HG03432 (cell line): ENCODE measurements at regions not wholly inside any gene's neighbourhood (a gene's known extent, or its start where the extent isn't known, plus 50 kb on each side); places are given as distances from the start of the nearest gene placed in this dataset.

Source experiments
- ATAC-seq: cut with Tn5 transposase; IDR thresholded peaks from one replicate; pipeline ENCODE4 v1.9.1; 2021; ENCODE audit warnings: mild to moderate bottlenecking, moderate library complexity; ENCODE audit not compliant: unreplicated experiment

- no peak for ATAC-seq
Measured at GRCh38 chr18:23341983-23342382, 111.1 kb upstream of the RIOK3 start.

- ATAC-seq, result no peak
Measured at GRCh38 chr18:23342506-23342905, 110.6 kb upstream of the RIOK3 start.

- ATAC-seq, result no peak
Measured at GRCh38 chr18:23350188-23350587, 102.9 kb upstream of the RIOK3 start.

- ATAC-seq, result no peak
Measured at GRCh38 chr18:23351521-23351920, 101.6 kb upstream of the RIOK3 start.

GRCh38 chr18:23352042-23352441 is 101.0 kb upstream of the RIOK3 start:
- no peak for ATAC-seq

GRCh38 chr18:23353459-23353858 is 99.6 kb upstream of the RIOK3 start:
- ATAC-seq, result peak; percentile 63

- ATAC-seq, result no peak
Measured at GRCh38 chr18:23354625-23355024, 98.5 kb upstream of the RIOK3 start.

GRCh38 chr18:23355206-23355605 is 97.9 kb upstream of the RIOK3 start:
- ATAC-seq, result no peak

GRCh38 chr18:23356424-23356823 is 96.7 kb upstream of the RIOK3 start:
- no peak for ATAC-seq

- no peak for ATAC-seq
Measured at GRCh38 chr18:23356915-23357601, 96.0 kb upstream of the RIOK3 start.

- ATAC-seq, result no peak
Measured at GRCh38 chr18:23357996-23358594, 95.0 kb upstream of the RIOK3 start.

GRCh38 chr18:23359421-23359820 is 93.7 kb upstream of the RIOK3 start:
- no peak for ATAC-seq

- ATAC-seq, result no peak
Measured at GRCh38 chr18:23363865-23364570, 89.1 kb upstream of the RIOK3 start.

- no peak for ATAC-seq
Measured at GRCh38 chr18:23365602-23366001, 87.5 kb upstream of the RIOK3 start.

- no peak for ATAC-seq
Measured at GRCh38 chr18:23369266-23369665, 83.8 kb upstream of the RIOK3 start.

- no peak for ATAC-seq
Measured at GRCh38 chr18:23373570-23373969, 79.5 kb upstream of the RIOK3 start.

GRCh38 chr18:23377669-23378301 is 75.3 kb upstream of the RIOK3 start:
- peak; percentile 85 for ATAC-seq

GRCh38 chr18:23378302-23378686 is 74.8 kb upstream of the RIOK3 start:
- ATAC-seq, result no peak

- ATAC-seq, result no peak
Measured at GRCh38 chr18:23380001-23380550, 73.0 kb upstream of the RIOK3 start.

GRCh38 chr18:23380817-23381216 is 72.3 kb upstream of the RIOK3 start:
- no peak for ATAC-seq

GRCh38 chr18:23383494-23383893 is 69.6 kb upstream of the RIOK3 start:
- ATAC-seq, result no peak
